ENCODE measurements at regions not wholly inside any gene's neighbourhood (a gene's known extent, or its start where the extent isn't known, plus 50 kb on each side); places are given as distances from the start of the nearest gene placed in this dataset.

GRCh38 chr16:85539084-85539483 lies 74.0 kb upstream of the GSE1 start:
- peaks cover 0 to 2% of the 10 kb centered on the region in 2 donors for H3K27me3 Mint-ChIP-seq (ENCODE audit: low read depth in 2 of 2)
- no peaks in the 10 kb centered on the region for H3K36me3 ChIP-seq (ENCODE audit: control insufficient read depth, insufficient read depth, low read length)
- H3K27ac ChIP-seq (ENCODE audit: low read length) = no peak overlapping the region
- ATAC-seq = no peak
- H3K4me3 Mint-ChIP-seq = no peak overlapping the region
- no peaks in the 10 kb centered on the region for H3K9me3 Mint-ChIP-seq
- intact Hi-C loops (cut with micrococcal nuclease) = no loop called here
- no peak overlapping the region for H3K27ac Mint-ChIP-seq
- TF ChIP-seq CTCF (IDR thresholded peaks at IDR 0.05) = no peak
- peaks cover 13% of the 10 kb centered on the region for H3K9me3 ChIP-seq (ENCODE audit: control insufficient read depth, insufficient read depth, low read length)
- DNase-seq = no peak
- peaks cover 23% of the 10 kb centered on the region for H3K4me1 ChIP-seq (ENCODE audit: control insufficient read depth, insufficient read depth, low read length)
- 96% methylated on average over 7 of the region's 7 CpGs for WGBS (ENCODE audit: insufficient coverage)
- H3K4me3 ChIP-seq (ENCODE audit: low read length) = no peak overlapping the region
- H3K27me3 ChIP-seq (ENCODE audit: control insufficient read depth, insufficient read depth, low read length) = no peaks in the 10 kb centered on the region
- peaks cover 16 to 23% of the 10 kb centered on the region in 2 donors for H3K4me1 Mint-ChIP-seq
- no peaks in the 10 kb centered on the region for H3K36me3 Mint-ChIP-seq

GRCh38 chr16:85539629-85540291 lies 73.4 kb upstream of the GSE1 start:
- peaks cover 16 to 23% of the 10 kb centered on the region in 2 donors for H3K4me1 Mint-ChIP-seq
- no peak for TF ChIP-seq CTCF (IDR thresholded peaks at IDR 0.05)
- Histone ChIP-seq H3K4me1 (ENCODE audit: control insufficient read depth, insufficient read depth, low read length) (peaks cover 23% of the 10 kb centered on the region), H3K9me3 (ENCODE audit: control insufficient read depth, insufficient read depth, low read length) (peaks cover 13% of the 10 kb centered on the region), H3K27ac (ENCODE audit: low read length) (no peak overlapping the region), H3K27me3 (ENCODE audit: control insufficient read depth, insufficient read depth, low read length) (no peaks in the 10 kb centered on the region), H3K4me3 (ENCODE audit: low read length) (no peak overlapping the region), H3K36me3 (ENCODE audit: control insufficient read depth, insufficient read depth, low read length) (no peaks in the 10 kb centered on the region)
- intact Hi-C loops (cut with micrococcal nuclease) = no loop called here
- H3K27ac Mint-ChIP-seq = no peak overlapping the region
- no peak overlapping the region for H3K4me3 Mint-ChIP-seq
- H3K9me3 Mint-ChIP-seq = no peaks in the 10 kb centered on the region
- ATAC-seq (no peak), DNase-seq (no peak)
- peaks cover 0 to 5% of the 10 kb centered on the region in 2 donors for H3K27me3 Mint-ChIP-seq (ENCODE audit: low read depth in 2 of 2)
- WGBS (ENCODE audit: insufficient coverage) = 90% methylated on average over 12 of the region's 12 CpGs
- H3K36me3 Mint-ChIP-seq = no peaks in the 10 kb centered on the region

- no peak for DNase-seq
- TF ChIP-seq CTCF (IDR thresholded peaks at IDR 0.05) = no peak
- Mint-ChIP-seq H3K4me1 (peaks cover 9 to 17% of the 10 kb centered on the region in 2 donors), H3K36me3 (no peaks in the 10 kb centered on the region), H3K27me3 (ENCODE audit: low read depth in 2 of 2) (peaks cover 0 to 3% of the 10 kb centered on the region in 2 donors), H3K4me3 (no peak overlapping the region), H3K9me3 (no peaks in the 10 kb centered on the region), H3K27ac (no peak overlapping the region)
- ATAC-seq = no peak
- H3K9me3 ChIP-seq (ENCODE audit: control insufficient read depth, insufficient read depth, low read length) = peaks cover 13% of the 10 kb centered on the region
- intact Hi-C loops (cut with micrococcal nuclease) = no loop called here
- peaks cover 11% of the 10 kb centered on the region for H3K4me1 ChIP-seq (ENCODE audit: control insufficient read depth, insufficient read depth, low read length)
- H3K27me3 ChIP-seq (ENCODE audit: control insufficient read depth, insufficient read depth, low read length) = no peaks in the 10 kb centered on the region
- no peak overlapping the region for H3K4me3 ChIP-seq (ENCODE audit: low read length)
- WGBS (ENCODE audit: insufficient coverage) = 70% methylated on average over 8 of the region's 8 CpGs
- H3K27ac ChIP-seq (ENCODE audit: low read length) = no peak overlapping the region
- no peaks in the 10 kb centered on the region for H3K36me3 ChIP-seq (ENCODE audit: control insufficient read depth, insufficient read depth, low read length)
Measured at GRCh38 chr16:85541181-85541580, 71.9 kb upstream of the GSE1 start.

- no peak for ATAC-seq
- peaks cover 0 to 3% of the 10 kb centered on the region in 2 donors for H3K27me3 Mint-ChIP-seq (ENCODE audit: low read depth in 2 of 2)
- H3K27ac ChIP-seq (ENCODE audit: low read length) = no peak overlapping the region
- H3K9me3 Mint-ChIP-seq = no peaks in the 10 kb centered on the region
- H3K36me3 Mint-ChIP-seq = no peaks in the 10 kb centered on the region
- H3K36me3 ChIP-seq (ENCODE audit: control insufficient read depth, insufficient read depth, low read length) = no peaks in the 10 kb centered on the region
- no peak overlapping the region for H3K27ac Mint-ChIP-seq
- H3K4me3 ChIP-seq (ENCODE audit: low read length) = no peak overlapping the region
- no peak overlapping the region for H3K4me3 Mint-ChIP-seq
- peaks cover 7% of the 10 kb centered on the region for H3K4me1 ChIP-seq (ENCODE audit: control insufficient read depth, insufficient read depth, low read length)
- intact Hi-C loops (cut with micrococcal nuclease) = no loop called here
- peaks cover 13% of the 10 kb centered on the region for H3K9me3 ChIP-seq (ENCODE audit: control insufficient read depth, insufficient read depth, low read length)
- no peak for DNase-seq
- WGBS (ENCODE audit: insufficient coverage) = 76% methylated on average over 7 of the region's 7 CpGs
- H3K27me3 ChIP-seq (ENCODE audit: control insufficient read depth, insufficient read depth, low read length) = no peaks in the 10 kb centered on the region
- H3K4me1 Mint-ChIP-seq = peaks cover 5 to 17% of the 10 kb centered on the region in 2 donors
- no peak for TF ChIP-seq CTCF (IDR thresholded peaks at IDR 0.05)
Measured at GRCh38 chr16:85541619-85541979, 71.5 kb upstream of the GSE1 start.
